GM12891 (cell line): ENCODE measurements at regions not wholly inside any gene's neighbourhood (a gene's known extent, or its start where the extent isn't known, plus 50 kb on each side); places are given as distances from the start of the nearest gene placed in this dataset.

Experiments
- DNase-seq: peaks from one replicate; pipeline ENCODE4 v3.0.0; 2011; ENCODE audit warnings: low spot score; ENCODE audit not compliant: insufficient read length
- FAIRE-seq: peaks from 2 replicates; lab custom pipeline; 2011; peaks lifted over from hg19 to GRCh38; lab: Jason Lieb, UNC
- PAX5 ChIP-seq: IDR thresholded peaks from 2 replicates; pipeline ENCODE4 v1.6.1; 2011; ENCODE audit warnings: low read length, moderate library complexity, mild to moderate bottlenecking; ENCODE audit not compliant: insufficient read depth, severe bottlenecking
- POLR2A ChIP-seq: IDR thresholded peaks from 2 replicates; pipeline ENCODE4 v1.6.1; 2011; ENCODE audit warnings: low read depth, low read length, control low read depth
- POLR2AphosphoS5 ChIP-seq: IDR thresholded peaks from 2 replicates; pipeline ENCODE4 v1.6.1; 2011; ENCODE audit warnings: low read depth, low read length, control low read depth
- POU2F2 ChIP-seq: IDR thresholded peaks from 2 replicates; pipeline ENCODE4 v1.6.1; 2011; ENCODE audit warnings: low read depth, mild to moderate bottlenecking, control low read depth, low read length, moderate library complexity
- SPI1 ChIP-seq: IDR thresholded peaks from 2 replicates; pipeline ENCODE4 v1.6.1; 2011; ENCODE audit warnings: low read depth, low read length, control low read depth
- TAF1 ChIP-seq: IDR thresholded peaks from 2 replicates; pipeline ENCODE4 v1.6.1; 2011; ENCODE audit warnings: low read depth, low read length, control low read depth

- TF ChIP-seq POLR2AphosphoS5 (no peak), SPI1 (no peak), TAF1 (no peak), POU2F2 (no peak), PAX5 (no peak), POLR2A (no peak)
- FAIRE-seq (no peak), DNase-seq (no peak)
Measured at GRCh38 chr13:22047082-22047784, 376.4 kb downstream of the FGF9 start.

DNA sequence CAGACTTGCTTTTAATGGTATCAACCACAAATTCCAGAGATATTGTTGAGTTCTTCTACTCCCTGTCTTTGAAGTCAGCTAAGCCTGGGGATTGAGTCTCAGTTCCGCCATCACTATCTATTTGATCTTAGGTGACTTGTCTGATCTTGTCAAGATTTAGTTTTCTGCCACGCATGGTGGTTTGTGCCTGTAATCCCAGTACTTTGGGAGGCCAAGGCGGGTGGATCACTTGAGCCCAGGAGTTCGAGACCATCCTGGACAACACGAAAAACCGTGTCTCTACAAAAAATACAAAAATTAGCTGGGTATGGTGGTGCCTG, 376.9 kb downstream of the FGF9 start:
- DNase-seq = no peak
- TF ChIP-seq POLR2AphosphoS5 (no peak), POU2F2 (no peak), POLR2A (no peak), TAF1 (no peak), SPI1 (no peak), PAX5 (no peak)
- FAIRE-seq = no peak

GRCh38 chr13:22049384-22049783, 378.5 kb downstream of the FGF9 start:
- no peak for FAIRE-seq
- DNase-seq = no peak
- TF ChIP-seq POLR2AphosphoS5 (no peak), SPI1 (no peak), PAX5 (no peak), TAF1 (no peak), POU2F2 (no peak), POLR2A (no peak)

- DNase-seq = no peak
- no peak for FAIRE-seq
- TF ChIP-seq POLR2A (no peak), POLR2AphosphoS5 (no peak), PAX5 (no peak), TAF1 (no peak), SPI1 (no peak), POU2F2 (no peak)
Measured at GRCh38 chr13:22050951-22051563, 380.2 kb downstream of the FGF9 start.

- DNase-seq (no peak), FAIRE-seq (no peak)
- no peak for TF ChIP-seq TAF1
- no peak for TF ChIP-seq POLR2A
- no peak for TF ChIP-seq POU2F2
- TF ChIP-seq POLR2AphosphoS5 = no peak
- TF ChIP-seq PAX5 = no peak
- no peak for TF ChIP-seq SPI1
Measured at GRCh38 chr13:22053053-22053452, 382.2 kb downstream of the FGF9 start.

DNA sequence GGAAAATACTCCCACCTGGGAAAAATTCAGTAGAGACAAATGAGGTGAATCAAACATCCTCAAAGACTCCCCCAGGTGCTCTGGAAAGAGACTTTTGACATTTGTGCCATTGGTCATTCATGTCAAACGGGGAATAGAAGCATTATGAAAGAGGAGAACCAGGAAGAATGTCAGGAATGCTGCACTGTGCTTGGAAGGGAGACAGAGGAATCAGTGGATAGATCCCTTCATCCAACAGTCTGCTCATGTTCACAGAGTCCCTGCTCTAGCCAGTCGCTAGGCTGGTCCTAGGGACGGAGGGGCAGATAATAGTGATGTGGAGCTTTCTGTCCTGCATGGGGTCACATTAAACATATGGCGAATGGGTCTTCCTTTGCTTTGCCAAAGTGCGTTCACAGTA, 384.4 kb downstream of the FGF9 start:
- TF ChIP-seq PAX5 = no peak
- TF ChIP-seq SPI1 = no peak
- TF ChIP-seq POU2F2 = no peak
- no peak for TF ChIP-seq POLR2A
- TF ChIP-seq TAF1 = no peak
- no peak for TF ChIP-seq POLR2AphosphoS5
- DNase-seq (no peak), FAIRE-seq (no peak)

GRCh38 chr13:22060187-22060586, 389.3 kb downstream of the FGF9 start:
- FAIRE-seq = no peak
- TF ChIP-seq TAF1 (no peak), PAX5 (no peak), POLR2AphosphoS5 (no peak), POLR2A (no peak), SPI1 (no peak), POU2F2 (no peak)
- no peak for DNase-seq

DNA sequence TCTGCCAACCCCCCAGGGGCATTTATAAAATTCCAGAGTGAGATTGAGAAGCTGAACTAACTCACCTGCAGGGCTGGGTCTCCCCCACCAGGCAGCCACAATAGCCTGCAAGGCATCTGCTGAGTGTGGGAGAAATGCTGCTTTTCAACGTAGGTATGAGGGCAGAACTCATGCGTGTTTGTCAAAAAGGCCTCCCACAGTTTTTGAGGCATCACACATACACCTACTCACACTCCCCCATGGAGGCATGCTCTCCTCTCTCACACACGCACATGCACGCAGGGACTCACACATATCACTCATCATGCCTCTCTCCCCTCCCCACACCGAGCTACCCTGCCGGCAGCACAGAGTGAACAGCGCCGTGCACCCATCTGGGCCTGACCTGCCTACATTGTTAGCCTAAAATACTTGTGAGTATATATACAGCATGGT, 390.5 kb downstream of the FGF9 start:
- DNase-seq = no peak
- TF ChIP-seq PAX5 (no peak), POU2F2 (no peak), SPI1 (no peak), POLR2A (no peak), POLR2AphosphoS5 (no peak), TAF1 (no peak)
- peak; percentile 47 for FAIRE-seq

DNA sequence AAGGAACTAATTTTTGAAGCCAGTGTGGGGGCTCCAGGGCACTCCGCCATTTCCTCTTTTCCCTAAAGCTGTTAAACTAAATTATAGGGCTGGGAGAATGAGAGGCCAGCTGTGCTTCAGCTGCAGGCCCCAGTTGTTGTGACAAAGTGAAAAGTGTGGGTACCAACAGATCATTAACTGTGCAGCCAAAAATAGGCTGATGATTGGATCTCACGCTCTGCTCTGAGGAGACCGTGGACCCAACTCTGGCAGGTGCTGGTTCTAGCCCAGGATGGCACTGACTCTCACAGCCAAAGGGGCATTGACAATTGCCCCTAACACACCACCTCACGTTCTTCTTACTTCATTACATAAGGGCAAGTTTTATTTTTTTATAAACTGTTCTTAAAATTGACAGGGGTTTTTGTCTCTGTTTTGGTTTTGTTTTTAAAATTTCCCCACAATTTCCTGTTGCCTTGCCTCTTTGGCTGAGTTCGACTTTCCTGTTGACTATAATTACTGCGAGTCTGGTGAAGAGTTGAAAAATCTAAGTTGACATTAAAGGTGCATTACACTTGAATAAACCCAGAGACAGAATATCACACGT, 391.0 kb downstream of the FGF9 start:
- TF ChIP-seq POLR2A (no peak), SPI1 (no peak; the same call in 1 of the 2 replicates)
- FAIRE-seq (no peak), DNase-seq (no peak)
